Esophagus squamous epithelium (tissue), 4 donors: ENCODE measurements at regions not wholly inside any gene's neighbourhood (a gene's known extent, or its start where the extent isn't known, plus 50 kb on each side); places are given as distances from the start of the nearest gene placed in this dataset.

Experiments
- CTCF ChIP-seq, 6 experiments: fragments of 450-650 bp in 4 of 6; fragments of 200-600 bp in 2 of 6; sonication (generic) in 2 of 6; IDR thresholded peaks; one replicate each; pipeline ENCODE4 v1.5.1; 2016 to 2019; ENCODE audit warnings: antibody characterized with exemption in 6 of 6, mild to moderate bottlenecking in 4 of 6, moderate library complexity in 4 of 6
- POLR2A ChIP-seq, 4 donors: fragments of 450-650 bp; IDR thresholded peaks; one replicate each; pipeline ENCODE4 v1.6.1; 2017; ENCODE audit warnings: antibody characterized with exemption in 4 of 4, mild to moderate bottlenecking in 4 of 4, moderate library complexity in 3 of 4

- TF ChIP-seq POLR2A (IDR thresholded peaks at IDR 0.05) (no peak), CTCF (IDR thresholded peaks at IDR 0.05) (no peak)
Observed at GRCh38 chr6:117194271-117194670, 71.1 kb upstream of the VGLL2 start.
